NCI-H1105 (cell line): ENCODE measurements at regions not wholly inside any gene's neighbourhood (a gene's known extent, or its start where the extent isn't known, plus 50 kb on each side); places are given as distances from the start of the nearest gene placed in this dataset.
"Not testable (repeated sequence)": the region's sequence is repeated elsewhere in the genome, so short reads cannot be mapped to it uniquely, and the experiment has no call there.

Experiments used
- DNase-seq: peaks from one replicate; lab custom pipeline; 2025; lab: John Stamatoyannopoulos, UW

DNA sequence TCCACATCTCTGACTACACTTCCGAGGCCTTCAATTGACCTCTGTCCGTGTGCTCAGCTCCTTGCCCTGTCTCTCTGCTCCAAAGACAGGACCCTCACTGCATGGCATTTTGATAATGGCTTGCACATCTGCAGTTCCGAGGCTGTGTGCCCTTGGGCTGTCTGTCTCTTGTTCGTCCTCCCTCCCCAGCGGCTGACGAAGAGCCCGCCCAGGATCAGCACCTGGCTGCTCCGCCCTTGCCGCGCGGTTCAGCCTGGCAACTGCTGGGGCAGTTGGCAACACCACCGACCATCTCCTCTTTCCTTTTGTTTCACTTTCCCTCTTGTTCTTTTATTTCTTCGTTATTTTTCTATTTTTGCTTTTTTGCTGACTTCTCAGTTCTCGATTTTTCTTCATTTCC lies 270.4 kb downstream of the TEX29 start:
- no peak for DNase-seq

DNA sequence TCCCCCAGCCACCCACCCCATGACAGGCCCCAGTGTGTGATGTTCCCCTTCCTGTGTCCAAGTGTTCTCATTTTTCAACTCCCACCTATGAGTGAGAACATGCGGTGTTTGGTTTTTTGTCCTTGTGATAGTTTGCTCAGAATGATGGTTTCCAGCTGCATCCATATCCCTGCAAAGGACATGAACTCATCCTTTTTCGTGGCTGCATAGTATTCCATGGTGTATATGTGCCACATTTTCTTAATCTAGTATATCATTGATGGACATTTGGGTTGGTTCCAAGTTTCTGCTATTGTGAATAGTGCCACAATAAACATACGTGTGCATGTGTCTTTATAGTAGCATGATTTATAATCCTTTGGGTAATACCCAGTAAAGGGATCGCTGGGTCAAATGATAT lies 273.0 kb downstream of the TEX29 start:
- DNase-seq: not testable (repeated sequence)

DNA sequence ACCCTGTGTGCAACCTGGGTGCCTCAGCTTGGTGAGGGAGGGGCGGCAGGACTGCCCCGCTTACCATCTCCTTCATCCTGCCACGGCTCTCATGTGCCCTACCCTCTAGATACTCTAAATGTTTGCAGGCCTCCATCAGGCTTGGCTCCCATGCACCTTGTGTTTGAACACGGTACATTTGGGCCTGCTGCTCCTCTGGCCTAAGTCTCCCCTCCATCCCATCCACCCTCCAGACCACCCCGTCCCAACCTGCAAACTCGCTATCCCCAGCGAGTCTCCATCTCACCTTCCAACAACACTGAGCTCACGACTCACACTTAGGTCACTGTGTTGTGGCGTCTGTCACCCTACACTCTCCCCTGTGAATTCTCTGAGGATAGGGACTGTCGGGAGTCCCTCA lies 274.2 kb downstream of the TEX29 start:
- DNase-seq: no peak

DNA sequence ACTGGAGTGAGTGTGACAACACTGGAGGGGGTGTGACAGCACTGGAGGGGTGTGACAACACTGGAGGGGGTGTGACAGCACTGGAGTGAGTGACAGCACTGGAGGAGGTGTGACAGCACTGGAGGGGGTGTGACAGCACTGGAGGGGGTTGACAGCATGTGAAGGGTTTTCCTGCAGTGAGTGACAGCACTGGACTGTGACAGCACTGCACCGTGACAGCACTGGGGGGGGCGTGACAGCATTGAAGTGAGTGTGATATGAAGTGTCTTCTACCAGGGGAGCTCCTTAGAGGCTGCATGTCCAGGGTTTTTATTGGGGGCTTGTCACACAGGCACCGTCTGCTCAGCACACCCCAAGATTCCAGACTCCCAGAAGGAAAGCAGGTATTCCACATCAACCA lies 274.8 kb downstream of the TEX29 start:
- no peak for DNase-seq

DNA sequence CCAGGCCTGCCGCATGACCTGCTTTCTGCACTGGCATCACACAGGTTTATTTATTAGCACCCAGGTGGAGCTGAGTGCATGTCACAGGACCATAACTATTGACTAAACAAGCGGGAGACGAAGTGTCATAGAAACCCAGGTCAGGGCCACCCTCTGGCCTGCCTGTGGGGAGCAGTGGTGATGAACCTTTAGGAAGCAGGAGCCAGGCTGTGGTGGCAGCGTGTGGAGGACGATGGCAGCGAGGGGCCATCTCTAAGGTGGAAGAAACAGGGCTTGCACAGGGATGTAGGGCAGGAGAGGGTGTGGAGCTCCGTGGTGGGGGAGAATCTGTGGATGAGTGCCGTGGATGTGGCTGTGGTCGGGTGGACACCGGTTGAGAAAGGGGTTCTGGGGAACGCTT lies 275.3 kb downstream of the TEX29 start:
- no peak for DNase-seq

DNA sequence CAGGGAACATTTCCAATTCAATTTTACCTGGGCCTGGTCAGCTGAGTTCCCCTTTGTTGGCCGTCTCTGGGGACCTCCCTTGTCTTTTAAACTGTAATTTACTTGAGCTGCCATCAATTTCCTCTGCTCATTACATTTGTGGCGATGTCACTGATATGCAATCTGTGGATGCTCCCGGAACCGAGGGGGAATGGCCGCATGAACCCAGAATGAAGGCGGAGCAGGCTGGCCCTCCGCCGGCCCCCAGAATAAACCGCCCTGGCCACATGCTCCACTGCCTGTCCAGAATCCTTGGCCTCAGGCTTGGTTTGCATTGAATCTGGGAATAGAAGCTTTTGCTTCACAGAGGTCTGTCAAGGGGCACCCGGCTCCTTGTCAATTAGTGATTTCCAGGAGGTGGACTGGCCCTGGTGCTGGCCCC lies 276.8 kb downstream of the TEX29 start:
- no peak for DNase-seq

DNA sequence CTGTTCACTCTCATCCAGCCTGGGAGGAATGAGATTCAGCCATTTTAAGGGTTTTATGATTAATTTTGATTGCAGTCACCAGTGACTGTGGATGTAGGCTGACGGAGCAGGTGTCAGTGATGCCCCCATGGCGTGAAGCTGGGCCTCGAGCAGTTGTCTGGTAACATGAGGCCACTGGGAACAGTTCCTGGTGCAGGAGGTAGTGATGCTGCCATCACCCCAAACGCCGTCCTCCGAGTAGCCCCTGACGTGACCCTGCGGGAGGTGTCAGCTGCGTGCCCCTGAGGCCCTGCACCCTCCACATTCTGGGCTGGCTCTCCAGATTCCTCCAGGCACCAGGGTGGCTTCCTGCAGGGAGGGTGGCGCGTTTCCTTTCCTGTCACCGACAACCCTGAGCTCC lies 277.2 kb downstream of the TEX29 start:
- no peak for DNase-seq

DNA sequence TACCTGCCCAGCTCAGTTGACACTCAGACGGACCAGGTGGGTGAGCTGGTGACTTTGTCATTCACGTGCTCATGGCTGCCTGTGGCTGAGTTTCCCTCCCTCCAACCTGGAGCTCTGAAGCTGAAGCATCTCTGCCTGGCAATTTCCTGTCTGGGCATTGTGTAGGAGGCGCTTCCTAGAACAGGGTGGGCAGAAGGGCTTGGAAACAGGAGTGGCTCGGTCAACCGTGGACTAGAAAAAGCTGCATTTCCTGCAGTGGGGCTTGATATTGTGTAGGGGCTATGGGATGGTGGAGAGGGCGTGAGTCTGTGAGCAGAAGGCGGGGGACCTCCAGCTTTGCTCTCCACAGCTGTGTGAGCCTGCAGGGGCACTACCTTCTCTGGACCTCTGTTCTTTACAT lies 278.3 kb downstream of the TEX29 start:
- no peak for DNase-seq

DNA sequence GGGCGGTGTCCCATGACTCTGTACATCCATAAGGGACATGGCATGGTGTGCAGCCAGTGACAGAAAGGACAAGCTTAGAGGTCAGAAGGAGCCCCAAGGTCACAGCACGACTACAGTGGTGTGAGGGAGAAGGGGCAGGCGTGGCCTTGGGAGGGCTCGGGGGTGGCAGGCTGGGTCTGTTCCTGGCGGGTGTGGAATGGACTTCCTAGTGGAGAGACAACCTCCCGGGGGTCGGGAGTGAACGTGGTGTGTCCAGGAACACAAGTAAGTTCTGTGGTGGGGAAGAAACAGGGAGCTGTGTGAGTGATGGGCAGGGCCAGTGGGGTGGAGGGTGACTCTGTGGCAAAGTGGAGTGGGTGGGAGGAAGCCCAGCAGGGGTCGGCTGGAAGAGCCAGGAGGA lies 279.3 kb downstream of the TEX29 start:
- no peak for DNase-seq

DNA sequence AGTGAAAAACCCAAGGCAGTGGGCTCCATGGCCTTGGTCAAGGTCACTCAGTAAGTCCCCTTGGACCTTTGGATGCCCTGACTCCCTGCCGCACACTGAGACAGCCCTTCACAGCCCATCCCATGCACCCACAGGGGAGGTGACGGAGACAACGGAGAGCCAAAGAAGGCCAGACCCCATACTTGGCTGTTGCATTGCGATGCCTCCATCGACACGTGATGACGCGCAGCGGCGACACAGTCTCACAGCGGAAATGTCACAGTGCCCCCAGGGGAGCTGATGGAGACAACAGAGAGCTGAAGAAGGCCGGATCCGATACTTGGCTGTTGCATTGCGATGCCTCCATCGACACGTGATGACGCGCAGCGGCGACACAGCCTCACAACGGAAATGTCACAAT lies 282.4 kb downstream of the TEX29 start:
- DNase-seq: no peak

DNA sequence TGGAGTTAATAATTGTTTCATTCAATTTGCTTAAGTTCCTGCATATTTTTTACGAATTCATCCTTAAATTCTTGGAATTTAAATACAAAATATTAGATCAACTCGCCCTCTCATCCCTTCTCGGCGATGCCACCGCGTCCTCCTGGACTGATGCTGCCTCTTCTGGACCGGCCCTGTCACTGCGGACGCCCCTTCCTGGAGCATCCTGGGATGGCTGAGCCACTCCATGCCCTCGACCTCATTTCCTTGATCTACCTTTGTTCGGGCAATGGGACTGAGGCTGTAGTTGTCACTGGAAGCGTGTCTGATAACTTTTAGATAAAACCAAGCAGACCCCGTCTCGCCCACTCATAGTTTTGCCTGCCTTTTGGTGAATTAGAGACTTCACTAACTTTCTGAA lies 283.7 kb downstream of the TEX29 start:
- DNase-seq: no peak

DNA sequence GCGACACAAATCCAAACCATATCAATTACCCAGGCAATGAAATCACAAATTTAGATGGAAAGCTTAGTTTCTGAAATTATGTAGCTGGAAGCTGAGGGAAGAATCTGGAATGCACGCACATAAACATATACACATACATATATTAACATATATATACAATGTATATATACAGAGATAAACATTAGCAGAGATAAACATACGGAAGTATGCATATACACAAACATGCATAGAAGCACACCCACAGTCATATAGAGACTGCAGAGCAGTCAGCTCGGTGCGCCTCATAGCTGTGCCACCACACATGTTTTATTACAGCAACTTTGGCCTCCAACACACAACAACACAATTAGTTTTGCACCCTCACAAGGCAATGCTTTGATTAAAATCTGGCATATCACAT lies 288.1 kb downstream of the TEX29 start:
- no peak for DNase-seq

DNA sequence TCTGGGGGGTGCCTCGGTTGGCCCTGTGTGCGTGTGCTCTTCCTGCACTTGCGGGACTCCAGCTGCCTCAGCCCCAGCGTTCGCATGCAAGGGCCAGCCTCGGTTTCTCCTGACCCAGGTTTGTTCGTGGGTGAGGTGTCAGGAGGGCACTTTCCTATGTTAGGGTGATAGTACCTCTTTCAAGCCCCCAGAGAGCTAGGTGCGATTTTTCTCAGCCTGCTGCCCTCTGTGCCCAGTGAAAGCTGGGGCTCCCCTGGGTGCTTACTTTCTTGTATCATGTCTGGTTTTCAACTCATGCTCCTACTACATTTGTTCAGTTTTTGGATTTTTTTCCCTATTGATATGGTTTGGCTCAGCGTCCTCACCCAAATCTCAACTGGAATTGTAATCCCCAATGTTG lies 289.2 kb downstream of the TEX29 start:
- DNase-seq: no peak

DNA sequence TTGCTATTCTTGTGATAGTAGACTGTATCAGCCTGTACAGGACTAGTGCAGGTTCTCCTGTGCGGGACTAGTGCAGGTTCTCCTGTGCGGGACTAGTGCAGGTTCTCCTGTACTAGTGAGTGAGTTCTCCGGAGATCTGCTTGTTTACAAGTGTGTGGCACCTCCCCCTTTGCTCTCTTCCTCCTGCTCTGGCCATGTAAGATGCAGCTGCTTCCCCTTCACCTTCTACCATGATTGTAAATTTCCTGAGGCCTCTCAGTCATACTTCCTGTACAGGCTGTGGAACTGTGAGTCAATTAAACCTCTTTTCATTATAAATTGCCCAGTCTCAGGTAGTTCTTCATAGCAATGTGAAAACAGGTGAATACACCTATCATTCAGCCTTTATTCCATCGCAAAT lies 289.6 kb downstream of the TEX29 start:
- no peak for DNase-seq

DNA sequence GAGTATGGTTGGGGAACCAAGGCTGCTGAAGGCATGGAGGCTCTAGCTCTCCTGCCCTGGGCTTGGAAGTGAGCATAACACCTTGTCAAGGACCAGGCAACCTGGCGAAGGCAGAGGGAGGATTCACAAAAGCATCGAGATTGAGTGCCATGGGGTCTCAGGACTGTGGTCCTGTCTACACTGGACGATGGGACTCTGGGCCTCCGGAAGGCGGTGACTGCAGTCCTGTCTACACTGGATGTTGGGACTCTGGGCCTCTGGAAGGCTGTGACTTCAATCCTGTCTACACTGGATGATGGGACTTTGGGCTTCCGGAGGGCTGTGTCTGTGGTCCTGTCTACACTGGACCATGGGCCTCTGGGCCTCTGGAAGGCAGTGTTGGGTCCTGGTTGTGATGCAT lies 290.4 kb downstream of the TEX29 start:
- DNase-seq: no peak

DNA sequence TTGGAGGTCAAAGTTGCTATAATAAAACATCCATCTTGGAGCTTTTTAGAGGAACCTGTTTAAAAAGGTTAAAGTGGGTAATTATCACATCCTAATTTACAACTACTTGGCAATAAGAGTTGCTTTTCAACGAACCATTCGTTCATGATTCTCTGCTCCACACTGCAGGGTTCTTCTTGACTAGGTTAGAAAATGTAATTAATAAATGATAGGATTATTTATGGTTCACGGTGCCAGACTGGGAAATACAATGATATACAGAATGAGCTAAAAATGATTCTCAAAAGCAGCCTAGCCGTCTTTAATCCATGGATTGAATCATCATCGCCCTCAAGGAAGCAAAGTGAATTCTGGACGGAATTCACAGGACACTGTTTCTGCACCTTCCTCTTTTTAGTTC lies 291.2 kb downstream of the TEX29 start:
- DNase-seq: peak; percentile 33

DNA sequence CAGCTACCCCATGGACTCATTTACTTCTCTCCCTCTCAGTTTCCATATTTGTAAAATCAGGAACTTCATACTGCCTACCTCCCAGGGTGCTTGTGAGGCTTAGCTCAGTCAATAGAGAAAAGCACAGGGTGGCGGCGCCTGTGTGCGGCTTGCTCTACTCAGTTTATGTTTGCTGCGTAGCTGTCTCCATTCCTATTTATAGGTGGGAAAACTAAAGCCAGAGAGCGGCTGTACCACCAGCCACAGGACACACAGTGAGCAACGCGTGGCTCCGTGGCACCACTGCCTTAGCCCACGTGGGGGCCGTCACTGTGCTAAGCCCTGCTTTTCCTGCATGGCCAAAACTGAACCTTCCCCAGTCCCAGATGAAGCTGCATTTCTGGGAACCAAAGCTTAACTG lies 292.4 kb downstream of the TEX29 start:
- DNase-seq: no peak

DNA sequence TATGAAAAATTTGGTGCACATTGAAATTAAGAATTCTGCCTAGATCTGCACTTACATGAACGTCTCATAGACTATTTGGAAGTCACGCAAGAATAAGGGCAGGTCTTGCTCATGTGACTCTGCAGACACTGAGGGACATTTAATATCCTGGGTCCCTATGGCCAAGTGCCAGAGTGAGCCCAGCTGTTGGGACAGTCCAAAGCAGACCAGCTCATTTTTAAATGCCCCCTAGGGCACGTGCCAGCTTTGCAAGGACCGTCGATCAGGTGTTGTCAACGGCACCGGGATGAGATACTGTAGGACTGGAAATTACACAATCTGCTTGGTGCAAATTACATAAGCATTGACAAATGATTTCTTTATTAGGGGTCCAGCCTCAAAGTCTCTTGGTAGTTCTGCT lies 293.6 kb downstream of the TEX29 start:
- DNase-seq: no peak

DNA sequence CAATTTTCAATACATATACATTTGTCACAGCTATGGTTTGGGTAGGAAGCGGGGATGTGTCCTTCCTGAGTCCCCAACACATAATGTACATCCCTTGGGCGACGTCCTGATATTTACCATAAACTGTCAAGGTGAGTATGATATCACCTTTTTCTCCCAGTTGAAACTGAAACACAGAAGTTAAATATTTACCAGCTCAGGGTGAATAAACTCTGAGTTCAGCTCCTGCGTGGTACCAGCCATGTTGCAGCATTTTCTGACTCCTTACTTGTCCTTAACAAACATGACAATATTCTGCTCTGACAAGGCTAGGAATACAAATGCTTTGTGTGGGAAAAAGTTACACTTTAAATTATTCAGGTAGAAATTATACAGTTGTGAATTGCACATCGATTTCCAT lies 294.2 kb downstream of the TEX29 start:
- DNase-seq: no peak

DNA sequence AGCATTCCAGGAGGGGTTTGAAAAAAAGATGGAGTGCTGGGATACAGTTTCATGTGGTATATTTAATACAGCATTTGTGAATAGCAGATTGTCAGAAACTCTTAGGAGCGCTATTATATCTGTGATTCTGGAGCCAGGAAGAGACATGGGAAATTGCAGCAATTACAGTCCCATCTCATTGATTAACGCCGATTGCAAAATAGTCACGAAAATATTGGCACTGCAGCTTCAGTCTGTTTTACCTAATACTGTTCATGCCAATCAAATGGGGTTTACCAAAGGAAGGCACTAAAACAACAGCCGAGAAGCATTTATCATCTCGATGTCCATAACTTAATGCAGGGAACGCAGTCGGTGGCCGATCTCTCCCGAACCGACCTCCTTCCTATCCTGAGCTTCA lies 295.8 kb downstream of the TEX29 start:
- DNase-seq: no peak

DNA sequence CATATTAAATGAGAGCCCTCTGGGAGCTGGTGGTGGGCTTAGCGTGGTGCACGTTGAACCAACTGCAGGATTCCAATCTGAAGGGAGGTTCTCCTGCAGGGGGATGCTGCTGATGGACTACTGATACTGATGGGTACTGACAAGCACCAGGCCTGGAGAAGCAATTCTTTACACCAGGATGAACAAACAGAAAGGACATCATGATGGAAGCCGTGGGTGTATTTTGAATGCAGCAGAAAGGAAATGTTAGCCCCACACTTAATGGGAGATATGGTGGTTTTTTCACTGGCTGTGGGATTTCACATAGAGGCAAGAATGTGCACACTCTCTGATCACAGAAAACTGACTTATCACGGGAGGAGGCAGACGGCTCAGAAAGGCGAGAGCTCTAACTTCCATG lies 299.7 kb downstream of the TEX29 start:
- DNase-seq: no peak

DNA sequence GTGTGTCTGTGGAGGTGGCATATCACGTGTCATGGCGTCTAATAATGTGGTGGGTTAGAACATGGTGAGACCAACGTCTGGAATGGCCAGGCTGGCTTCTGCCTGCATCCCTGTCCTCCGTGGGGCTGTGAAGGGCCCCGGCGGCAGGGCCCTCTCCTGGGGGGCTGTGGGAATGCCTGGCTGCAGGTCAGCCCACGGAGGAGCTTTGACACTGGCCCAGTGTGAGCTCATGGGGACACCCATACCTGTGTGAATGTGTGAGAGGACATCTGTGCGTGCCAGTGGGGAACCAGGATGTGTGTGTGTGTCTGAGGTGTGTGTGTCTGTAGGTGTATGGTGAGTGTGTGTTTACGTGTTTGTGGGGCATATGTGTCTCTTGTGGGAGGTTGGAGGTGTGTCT lies 300.1 kb downstream of the TEX29 start:
- DNase-seq: no peak

DNA sequence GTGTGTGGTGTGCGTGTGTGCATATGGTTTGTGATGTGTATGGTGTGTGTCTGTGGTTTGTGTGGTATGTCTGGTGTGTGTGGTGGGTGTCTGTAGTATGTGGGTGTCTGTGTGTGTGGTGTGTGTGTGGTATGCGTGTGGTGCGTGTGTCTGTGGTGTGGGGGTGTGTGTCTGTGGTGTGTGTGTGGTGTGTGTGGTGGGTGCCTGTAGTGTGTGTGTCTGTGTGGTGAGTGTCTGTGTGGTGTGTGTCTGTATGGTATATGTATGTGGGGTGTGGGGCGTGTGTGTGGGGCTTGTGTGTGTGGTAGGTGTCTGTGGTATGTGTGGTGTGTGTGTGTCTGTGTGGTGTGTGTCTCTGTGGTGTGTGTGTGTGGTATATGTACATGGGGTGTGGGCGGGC lies 300.7 kb downstream of the TEX29 start:
- no peak for DNase-seq

DNA sequence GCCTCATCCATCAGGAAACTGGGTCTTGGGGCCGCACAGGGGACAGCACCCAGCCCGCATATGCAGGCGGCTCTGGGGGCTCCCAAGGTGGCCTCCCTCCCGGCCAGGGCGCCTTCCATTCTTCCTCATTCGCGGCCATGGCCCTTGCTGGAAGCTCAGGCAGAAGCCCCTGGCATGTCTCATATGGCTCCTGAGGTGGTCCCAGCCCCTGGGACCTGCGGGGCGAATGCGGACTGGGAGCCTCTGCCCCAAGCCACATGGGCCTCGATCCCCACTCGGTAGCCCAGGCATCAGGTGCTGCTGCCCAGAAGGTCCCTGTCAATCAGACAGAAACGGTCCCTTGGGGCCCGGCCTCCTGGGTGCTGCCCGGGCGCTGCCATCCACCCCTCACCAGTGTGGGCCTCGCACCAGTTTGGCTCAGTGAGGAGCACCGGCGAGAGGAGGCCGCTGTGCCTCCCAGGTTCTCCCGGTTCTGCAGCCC lies 301.6 kb downstream of the TEX29 start:
- DNase-seq: no peak

DNA sequence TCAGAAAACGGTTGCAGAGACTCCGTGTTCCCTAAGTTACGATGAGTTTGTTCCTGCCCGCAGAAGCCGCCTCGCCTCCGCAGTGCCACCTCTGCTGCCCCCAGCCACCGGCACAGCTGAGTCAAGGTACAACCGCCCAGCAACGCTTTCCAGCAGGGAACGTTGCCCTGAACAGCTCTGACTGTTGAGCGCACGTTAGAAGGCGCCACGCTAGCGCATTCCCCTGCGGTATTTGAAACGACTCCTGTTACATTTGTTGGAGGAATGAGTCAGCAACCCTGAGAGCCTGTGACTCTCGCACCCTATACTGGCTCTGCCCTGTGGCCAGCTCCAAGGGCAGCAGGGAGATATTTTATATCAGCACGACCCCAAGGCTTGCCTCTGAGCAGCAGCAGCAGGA lies 302.8 kb downstream of the TEX29 start:
- DNase-seq: no peak
